NCI-H2081 (cell line): ENCODE measurements at regions not wholly inside any gene's neighbourhood (a gene's known extent, or its start where the extent isn't known, plus 50 kb on each side); places are given as distances from the start of the nearest gene placed in this dataset.

Source experiments
- DNase-seq, 2 experiments: peaks; one replicate each; lab custom pipeline; 2025; lab: John Stamatoyannopoulos, UW

DNA sequence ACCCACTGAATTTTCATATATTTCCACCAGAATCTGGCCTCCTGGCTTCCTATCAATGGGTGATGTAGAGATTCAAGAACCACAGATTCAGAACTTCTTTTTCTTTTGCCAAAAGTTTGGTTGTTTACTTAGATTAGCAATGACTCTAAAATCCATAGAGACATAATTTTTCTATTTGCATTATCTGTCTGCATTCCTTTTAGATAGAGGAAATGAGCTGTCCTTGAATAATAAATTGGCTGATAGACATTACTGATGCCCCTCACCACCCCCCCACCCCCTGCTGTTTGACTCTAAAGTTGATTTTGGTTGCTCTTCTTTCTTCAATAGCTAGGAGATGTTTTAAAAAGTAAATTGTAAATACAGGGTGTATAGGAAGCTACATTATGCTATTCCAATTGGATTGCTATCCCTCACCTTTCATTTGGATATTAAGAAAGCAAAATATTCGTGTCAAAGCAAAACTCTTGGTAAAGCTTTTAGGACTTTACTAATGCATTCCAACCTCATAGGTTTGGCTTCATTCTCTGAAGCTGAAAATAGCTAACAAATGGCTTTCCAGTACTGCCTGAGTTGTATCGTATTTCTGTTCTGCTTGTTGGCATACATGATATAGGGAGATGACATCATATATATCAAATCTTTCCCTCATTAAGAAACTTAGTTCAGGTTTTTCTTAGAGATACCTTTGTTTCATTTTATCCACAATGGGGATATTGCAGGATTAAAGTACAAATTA, 606.0 kb downstream of the ARL4A start:
- no peak for DNase-seq

DNA sequence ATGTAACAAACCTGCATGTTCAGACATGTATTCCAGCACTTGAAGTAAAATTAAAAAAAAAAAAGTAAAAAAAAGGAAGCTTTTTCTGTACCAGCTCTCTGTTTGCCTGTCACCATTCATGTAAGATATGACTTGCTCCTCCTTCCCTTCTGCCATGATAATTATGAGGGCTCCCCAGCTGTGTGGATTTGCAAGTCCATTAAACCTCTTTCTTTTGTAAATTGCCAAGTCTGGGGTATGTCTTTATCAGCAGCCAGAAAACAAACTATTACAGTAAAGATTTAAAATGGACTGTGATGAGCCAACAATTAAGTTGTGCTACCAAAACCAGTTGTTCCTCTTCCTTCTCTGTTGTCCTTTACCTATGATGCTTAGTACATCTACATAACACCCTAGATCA, 619.6 kb downstream of the ARL4A start:
- DNase-seq: no peak

DNA sequence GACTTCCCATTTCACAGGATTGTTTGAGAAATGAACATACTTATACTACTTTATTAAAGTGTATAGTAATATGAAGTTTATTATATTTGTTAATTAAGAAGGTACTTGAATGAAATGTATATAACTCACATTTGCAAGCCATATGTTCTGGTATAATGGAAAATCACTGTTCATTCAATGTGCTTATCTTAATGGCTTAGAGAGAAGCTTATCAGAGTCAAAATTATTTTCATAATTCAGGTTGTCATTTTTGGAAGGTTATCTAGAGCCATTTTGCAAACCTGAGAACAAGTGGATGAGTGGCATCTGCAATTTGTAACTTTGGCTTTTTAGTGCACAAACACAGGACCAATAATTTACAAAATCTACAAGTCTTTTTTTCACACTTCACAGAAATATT, 621.0 kb downstream of the ARL4A start:
- no peak for DNase-seq

DNA sequence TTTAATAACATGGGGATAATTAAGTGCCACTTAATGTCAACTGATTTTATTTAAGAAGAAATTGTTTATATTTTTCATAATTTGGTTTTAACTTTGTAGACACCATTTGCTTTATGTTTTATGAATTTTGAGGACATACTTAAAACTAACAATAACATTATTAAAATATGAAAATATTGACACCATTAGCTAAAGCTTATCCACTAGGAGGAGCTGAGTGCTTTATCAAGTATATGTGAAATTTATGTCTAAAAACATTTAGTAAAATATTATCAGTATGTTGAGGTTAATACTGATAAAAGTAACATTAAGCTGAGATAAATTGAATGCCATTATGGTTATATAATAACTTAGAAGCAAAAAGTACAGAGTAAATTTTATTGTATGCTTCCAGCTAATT, 622.1 kb downstream of the ARL4A start:
- no peak for DNase-seq

DNA sequence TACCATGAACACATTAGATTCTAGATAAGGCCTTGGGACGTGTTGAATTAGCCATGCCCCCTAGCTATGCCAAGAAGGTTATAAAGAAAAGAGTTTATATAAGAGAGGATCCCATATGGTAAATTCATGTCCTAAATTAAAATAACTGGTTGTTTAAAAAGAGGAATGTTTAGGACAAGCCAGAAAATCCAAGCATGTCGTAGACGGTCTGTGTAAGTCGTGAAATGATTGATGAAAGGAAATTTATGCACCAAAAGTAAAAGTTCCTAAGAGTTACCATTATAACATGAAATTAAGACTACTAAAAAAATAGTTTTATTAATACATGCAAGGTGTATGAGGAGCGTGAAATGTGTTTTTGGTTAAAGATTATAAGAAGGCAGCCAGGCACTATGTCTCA, 624.9 kb downstream of the ARL4A start:
- DNase-seq: peak in 1 of 2 experiments; percentile 26

DNA sequence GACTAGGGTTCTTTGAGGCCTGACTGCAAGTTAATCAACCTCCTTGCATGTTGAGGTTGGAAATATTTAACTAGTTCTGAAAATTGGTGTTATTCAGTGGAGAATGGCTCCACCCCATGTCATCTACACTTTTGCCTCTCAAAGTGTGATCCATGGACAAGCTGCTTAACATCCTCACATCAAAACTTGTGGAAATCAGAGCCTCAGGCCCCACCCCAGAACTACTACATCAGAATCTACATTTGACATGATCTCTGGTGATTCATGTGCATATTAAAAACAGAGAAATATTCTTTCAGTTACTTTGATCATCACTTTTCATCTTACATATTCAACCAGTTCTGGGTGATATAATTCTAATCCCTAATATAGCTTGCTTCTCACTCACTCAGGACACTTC, 632.9 kb downstream of the ARL4A start:
- no peak for DNase-seq

DNA sequence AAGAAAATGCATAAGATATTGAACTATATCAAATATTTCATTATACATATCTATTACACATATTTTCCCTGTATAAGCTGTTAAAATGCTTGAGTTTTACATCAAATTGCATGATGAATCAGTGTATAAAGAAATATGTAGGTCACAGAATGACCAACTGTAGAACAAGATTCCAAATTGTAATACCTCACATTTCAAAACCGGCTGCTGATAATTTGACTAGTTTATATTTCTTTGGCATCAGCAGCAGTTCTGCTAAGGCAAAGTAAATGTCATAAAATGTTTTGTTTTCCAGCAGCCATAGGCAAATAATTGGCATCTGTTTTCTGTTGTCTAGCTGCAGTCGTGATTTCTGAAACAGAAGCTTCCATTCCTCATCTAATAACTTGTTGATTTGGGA, 633.9 kb downstream of the ARL4A start:
- DNase-seq: no peak

DNA sequence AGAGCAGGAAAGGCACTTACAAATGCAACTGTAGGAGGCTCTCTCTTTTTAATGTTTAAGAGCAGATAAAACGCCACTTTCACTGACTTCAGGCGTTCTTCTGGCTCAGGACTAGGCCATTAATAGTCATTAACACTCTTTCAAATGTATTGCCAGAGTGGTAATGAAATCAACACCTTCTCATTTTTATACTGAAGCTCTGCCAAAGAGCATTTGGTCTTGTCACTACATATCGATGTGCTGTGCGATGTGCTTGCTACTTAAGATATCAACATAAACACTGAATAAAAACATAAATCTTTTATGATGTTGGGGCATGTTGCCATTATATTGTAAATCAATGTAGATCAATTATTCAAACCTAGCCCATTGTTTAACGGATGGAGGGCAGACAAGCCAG, 634.7 kb downstream of the ARL4A start:
- peak in 1 of 2 experiments; percentile 58 for DNase-seq

DNA sequence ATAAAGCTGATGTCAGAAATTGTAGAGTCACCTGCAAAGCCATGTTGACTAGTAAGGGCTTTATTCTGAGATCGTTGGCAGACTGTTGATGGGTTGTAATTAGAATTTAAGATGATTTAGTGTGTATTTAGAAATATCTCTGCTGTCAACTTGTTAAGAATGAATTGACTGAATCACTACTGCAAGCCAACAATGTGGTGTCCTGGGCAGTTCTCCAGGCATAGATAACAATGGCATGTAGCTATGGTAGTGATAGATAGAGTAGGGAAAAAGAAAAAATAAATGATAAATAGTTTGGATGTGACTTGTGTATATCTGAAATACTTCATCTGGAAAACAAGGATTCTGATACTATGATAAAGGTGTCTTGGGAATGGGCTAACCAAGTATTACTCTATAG, 640.2 kb downstream of the ARL4A start:
- DNase-seq: peak; percentile 18 to 77

DNA sequence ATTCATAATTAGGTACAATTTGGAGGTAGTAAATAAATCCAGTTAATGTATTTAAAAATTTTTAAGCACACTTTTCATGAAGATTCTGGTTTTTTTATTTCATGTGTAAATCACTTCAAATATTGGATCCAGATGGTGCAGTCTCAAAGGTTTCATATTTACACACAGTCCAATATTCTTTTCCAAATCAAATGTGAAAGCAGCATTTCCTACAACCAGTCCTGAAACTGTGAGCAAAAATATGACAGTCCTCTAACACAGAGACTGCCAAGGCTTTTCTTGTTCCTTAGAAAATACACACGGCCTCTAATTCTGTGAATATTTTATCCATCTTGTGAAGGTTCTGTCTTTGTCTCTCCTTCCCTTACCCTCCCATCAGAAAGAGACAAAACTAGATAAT, 645.9 kb downstream of the ARL4A start:
- DNase-seq: no peak

DNA sequence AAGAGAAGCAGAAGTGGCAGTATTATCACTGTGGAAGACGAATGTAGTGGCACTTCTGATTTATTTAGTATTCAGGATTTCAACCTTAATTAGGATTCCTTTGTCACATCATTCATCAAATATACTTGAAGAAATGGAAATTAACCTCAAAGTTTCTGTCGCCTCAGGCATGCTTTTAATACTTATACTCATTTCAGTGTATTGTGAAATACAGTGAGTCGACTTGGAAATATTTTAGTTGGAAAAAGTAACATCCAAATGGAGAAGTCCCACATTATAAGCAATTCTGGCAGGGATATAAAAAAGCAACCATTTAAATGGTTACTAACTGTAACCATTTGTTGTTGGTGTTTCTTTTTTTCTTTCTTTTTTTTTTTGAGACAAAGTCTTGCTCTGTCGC, 648.8 kb downstream of the ARL4A start:
- DNase-seq: no peak

DNA sequence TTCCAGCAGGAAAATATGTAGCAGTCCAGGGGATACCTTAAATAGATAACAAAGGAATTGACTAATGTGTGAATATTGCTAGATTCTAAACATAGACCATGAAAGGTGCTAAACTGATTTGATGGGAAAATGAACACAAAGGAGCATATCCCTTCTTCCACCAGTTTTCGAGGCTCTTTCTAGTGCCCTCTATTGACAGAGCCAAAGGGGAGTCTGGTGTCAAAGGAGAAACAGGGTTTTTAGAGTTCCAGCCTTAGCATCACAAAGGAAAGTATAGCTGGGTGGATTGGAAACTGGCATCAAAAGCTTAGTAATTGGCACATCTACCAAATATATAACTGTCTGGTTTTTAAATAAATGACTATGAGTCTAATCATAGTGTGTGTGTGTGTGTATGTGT, 636.8 kb downstream of the ETV1 start:
- no peak for DNase-seq

DNA sequence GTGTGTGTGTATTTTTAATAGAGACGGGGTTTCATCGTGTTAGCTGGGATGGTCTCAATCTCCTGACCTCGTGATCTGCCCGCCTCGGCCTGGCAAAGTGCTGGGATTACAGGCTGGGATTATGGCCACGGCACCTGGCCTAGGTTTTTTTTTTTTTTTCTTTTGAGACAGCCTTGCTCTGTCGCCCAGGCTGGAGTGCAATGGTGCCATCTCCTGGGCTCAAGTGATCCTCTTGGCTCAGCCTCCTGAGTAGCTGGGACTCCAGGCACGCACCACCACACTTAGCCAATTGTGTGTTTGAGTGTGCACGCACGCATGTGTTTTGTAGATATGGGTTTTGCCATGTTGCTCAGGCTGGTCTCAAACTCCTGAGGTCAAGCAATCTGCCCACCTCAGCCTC, 629.8 kb downstream of the ETV1 start:
- DNase-seq: no peak

DNA sequence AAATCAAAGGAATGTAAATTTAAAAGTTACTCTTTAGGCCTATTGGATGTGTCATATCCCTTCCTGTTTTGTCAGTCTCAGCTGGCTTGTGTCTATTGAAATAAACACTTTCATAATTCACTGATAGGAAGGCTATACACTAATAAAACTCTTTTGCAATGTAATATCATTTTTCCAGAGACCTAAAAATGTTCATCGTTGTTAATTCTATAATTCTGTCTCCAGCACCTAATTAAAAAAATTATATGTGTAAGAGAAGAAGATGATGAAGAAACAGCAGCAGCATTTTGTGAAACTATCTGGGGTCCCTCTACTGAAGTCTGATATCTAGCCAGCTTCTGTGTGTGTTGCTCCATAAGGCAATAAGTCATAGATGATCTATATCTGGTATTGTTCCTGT, 602.7 kb downstream of the ETV1 start:
- no peak for DNase-seq

DNA sequence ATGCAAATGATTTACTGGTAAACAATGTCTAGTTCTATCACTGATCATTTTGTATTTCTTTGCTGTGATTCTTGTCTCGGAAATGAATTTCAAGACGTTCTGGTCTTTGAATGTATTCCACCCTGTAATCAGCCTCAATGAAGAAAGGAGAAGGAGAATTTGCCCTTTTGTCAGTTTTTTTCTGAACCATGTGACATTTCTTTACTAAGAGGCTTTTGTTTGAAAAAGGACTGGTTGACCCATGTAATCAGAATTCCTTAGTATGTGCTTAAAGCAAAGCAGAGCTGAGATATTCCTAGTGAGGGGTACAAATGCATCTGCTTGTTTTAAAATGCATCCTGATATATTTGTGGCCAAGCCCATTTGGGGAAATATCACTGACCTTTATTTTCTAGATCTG, 581.6 kb downstream of the ETV1 start:
- DNase-seq: no peak

DNA sequence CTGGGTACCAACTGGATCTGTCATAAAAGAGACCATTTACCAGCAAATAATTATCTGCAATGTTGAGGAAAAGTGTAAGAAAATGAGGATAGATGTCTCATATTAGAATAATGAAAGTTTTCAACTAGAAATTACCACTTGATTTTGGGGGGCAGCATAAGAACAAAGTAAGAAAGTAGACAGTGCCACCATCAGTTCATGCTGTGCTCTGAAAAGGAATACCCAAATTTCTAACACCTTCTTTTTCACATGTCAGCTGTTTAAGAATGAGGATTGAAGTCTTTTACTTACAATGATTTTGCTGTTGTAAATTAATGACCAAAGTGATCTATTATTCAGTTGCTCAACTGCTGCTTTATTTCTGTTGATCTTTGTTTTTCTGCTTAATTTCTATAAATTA, 578.3 kb downstream of the ETV1 start:
- peak in 1 of 2 experiments; percentile 4 for DNase-seq

DNA sequence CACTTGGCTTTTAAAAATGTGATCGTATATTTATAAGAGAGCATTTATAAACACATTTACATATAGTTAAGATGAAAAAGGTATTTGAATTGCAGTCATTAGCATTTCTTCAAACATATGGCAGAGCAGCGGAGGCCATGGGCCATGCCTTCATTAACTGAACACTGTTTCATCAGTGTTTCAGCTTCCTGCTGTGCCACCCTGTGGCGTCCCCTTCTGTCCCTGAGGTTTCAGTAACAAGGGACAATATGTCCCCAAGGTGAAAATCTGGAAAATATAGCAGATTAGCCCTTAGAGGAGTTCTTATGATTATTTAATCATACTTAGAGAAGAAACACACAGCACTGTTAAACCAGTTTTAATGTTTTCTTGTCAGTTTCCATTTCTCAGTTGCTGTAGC, 577.8 kb downstream of the ETV1 start:
- peak; percentile 73 to 90 for DNase-seq

DNA sequence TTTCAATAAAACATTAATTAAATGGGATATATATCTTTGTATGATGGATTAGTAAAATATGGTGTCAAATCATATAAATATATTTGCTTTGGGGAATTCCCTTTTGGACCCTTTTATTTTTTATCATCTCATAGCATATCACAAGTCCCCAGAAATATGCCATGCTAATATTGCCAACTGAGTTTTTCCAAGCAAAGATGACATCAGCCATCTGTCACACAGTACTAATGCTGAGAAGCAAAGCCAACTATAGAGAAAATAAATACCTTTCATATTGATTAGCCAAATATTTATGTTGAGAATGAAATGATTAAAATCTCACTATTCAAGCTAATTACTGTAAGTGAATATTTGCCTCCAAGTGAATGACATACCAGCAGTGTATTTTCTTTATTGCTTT, 575.3 kb downstream of the ETV1 start:
- no peak for DNase-seq

DNA sequence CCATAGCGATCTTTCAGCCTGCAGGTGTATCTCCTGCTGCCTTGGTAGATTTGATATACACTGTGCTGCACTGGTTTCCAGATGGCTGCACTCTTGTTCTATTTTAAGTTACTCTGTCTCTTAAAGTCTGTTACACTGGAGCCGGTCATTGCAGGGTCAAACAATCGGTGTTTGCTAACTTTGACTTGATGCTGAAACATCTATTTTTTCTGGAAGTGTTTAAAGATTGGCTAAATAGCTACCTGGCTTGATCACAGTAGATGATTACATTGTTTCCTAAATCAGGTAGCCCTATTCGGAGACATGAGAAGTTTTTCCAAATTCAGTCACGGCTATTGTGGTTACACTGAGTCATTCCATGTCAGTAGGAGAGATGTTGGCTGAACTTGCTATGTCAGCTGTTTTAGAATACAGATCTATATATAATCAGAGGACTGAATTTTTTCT, 574.8 kb downstream of the ETV1 start:
- DNase-seq: peak; percentile 8 to 44

DNA sequence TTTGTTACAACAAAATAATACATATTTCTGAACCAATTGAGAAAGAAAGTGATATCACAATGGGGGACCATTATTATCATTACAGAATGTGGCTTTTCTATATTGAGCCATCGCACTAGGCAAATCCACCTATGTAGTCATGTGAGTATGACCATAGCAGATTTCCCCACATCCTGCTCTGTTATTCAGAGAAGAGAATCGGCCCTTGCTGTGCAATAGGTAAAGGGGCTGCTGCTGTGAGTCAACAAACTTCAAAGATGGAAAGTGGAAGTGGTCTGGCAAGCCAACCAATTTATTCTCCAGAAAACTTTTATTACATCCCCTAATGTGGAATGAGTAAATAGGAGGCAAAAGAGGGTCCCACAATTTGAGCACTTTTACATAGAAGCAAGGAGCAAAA, 573.4 kb downstream of the ETV1 start:
- no peak for DNase-seq

DNA sequence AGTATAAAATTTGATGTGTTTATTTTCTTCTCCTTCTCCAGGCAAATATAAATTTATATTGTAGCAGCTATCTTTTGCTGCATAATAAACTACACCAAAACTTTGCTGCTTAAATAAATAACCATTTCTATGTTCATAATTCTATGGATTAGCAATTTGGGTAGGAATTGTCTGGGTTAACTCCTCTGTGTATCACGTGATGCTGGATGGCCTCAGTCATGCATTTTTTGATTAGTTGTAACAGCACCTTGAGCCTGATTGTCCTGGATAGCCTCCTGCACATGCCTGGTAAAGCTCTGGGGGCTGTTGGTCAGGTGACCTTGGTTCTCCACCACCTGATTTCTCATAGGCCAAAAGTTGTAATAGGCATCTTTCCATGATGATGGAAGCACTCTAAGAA, 572.9 kb downstream of the ETV1 start:
- DNase-seq: no peak

DNA sequence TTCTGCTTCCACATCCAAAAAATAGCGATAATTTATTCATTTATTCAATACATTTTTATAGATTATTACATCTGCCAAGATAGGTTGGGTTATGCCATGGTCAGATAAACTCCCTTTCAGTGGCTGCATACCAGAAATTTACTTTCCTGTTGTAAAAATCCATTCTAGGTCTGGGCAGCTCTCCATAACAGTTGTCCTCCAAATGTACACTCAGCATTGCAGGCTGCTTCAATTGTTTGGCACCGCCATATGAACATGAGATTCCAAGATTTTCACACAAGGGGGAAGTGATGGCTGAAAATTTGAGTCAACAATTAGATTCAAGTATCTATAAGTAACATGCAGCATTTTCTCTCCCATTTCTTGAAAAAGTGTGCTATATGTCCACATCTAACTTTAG, 568.7 kb downstream of the ETV1 start:
- DNase-seq: no peak

DNA sequence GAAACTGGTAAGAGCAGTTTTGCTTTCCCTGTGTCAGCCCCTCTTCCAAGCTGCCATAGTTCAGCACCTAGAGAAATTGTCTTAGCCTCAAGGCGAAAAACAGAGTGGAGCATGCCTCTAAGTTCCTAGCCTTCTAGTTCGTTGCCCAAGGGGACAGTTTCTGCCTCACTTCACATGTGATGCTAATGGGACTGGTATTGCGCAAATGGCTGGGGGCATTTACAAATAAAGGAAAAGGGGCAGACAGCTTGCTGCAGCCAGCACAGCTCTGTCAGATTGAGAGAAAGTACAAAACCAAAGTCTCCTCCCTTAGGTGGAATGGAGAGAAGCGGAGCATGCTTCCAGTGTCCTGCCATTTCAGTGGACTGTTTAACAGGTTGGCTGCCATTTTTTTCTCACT, 567.7 kb downstream of the ETV1 start:
- no peak for DNase-seq

DNA sequence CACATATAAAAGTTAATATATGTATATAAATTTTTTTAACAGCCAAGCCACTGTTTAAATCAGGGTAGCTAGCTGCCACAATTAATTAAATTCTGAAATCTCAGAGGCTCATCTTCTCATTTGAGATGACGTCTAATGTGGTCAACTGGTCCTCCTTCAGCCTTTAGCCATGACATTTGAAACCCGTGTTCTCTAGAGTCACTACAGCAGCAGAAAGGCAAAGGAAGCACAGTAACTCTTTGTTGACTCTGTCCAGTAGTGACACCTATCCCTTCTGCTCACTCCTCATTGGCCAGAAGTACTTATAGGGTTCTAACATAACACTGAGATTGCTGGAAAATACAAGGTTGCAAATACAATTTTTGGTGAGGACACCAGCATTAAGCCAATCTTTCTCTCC, 555.5 kb downstream of the ETV1 start:
- no peak for DNase-seq

DNA sequence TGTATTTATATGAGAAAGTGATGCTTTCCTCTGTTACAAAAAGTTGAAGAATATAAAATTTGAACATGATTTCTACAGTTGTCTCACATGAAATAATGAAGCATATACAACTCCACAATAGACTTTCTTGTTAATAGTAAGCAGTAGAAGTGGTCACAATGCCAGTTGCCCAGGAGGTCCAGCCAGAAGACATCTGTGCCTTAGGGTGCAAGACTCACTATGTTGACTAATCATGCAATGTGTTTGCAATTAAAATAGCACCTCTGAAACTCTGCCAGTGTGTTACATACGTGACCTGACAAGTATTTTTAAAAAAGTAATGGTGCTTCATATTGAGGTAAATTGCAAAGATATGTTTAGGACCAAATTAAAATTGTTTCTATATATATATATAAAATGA, 547.2 kb downstream of the ETV1 start:
- DNase-seq: no peak
